HL-60 (cell line): ENCODE measurements at regions not wholly inside any gene's neighbourhood (a gene's known extent, or its start where the extent isn't known, plus 50 kb on each side); places are given as distances from the start of the nearest gene placed in this dataset.
A peak's percentile ranks its signal among the peaks of the same experiment; 100 is the strongest.

Experiments
- DNase-seq, 2 experiments: peaks; one replicate each; pipeline ENCODE4 v3.0.0-alpha.2; 2010 to 2020; ENCODE audit warnings: low read depth in 1 of 2, low spot score in 1 of 2
- H3K27ac ChIP-seq: fragments of 250-450 bp; sonication (Bioruptor Pico); replicated peaks from 2 replicates; pipeline ENCODE4 v1.5.1; 2020; ENCODE audit warnings: mild to moderate bottlenecking, moderate library complexity
- H3K27me3 ChIP-seq: fragments of 250-450 bp; sonication (Bioruptor Pico); 2 replicates; pipeline ENCODE4 v1.5.1; 2021; ENCODE audit warnings: mild to moderate bottlenecking, moderate library complexity; ENCODE audit not compliant: insufficient read depth, poor library complexity, severe bottlenecking
- H3K4me3 ChIP-seq: replicated peaks from 2 replicates; pipeline ENCODE4 v1.5.1; 2011; ENCODE audit warnings: mild to moderate bottlenecking, control low read depth, low read length; ENCODE audit not compliant: insufficient read depth
- CTCF ChIP-seq: IDR thresholded peaks from one replicate; pipeline ENCODE4 v1.5.1; 2011; ENCODE audit warnings: low read length, control low read depth, inconsistent platforms; ENCODE audit not compliant: insufficient read depth
- GABPA ChIP-seq: IDR thresholded peaks from 2 replicates; pipeline ENCODE4 v1.6.1; 2012; ENCODE audit warnings: low read depth
- POLR2AphosphoS5 ChIP-seq: IDR thresholded peaks from 2 replicates; pipeline ENCODE4 v1.6.1; 2012; ENCODE audit warnings: low read depth
- REST ChIP-seq: IDR thresholded peaks from 2 replicates; pipeline ENCODE4 v1.6.1; 2012; ENCODE audit warnings: low read depth; ENCODE audit not compliant: insufficient replicate concordance
- SPI1 ChIP-seq: IDR thresholded peaks from 2 replicates; pipeline ENCODE4 v1.6.1; 2012; ENCODE audit warnings: low read depth, mild to moderate bottlenecking, borderline replicate concordance

- Histone ChIP-seq H3K27ac (no peak overlapping the region), H3K4me3 (no peak overlapping the region), H3K27me3 (no peaks in the 10 kb centered on the region)
- no peak for DNase-seq
- TF ChIP-seq REST: no peak
- no peak for TF ChIP-seq GABPA
- no peak for TF ChIP-seq CTCF
- TF ChIP-seq SPI1: no peak
- TF ChIP-seq POLR2AphosphoS5: no peak
Measured at GRCh38 chr4:140809676-140810075, 53.5 kb upstream of the TBC1D9 start.

GRCh38 chr4:140808256-140808655 lies 52.1 kb upstream of the TBC1D9 start:
- Histone ChIP-seq H3K4me3 (no peak overlapping the region), H3K27ac (no peak overlapping the region), H3K27me3 (no peaks in the 10 kb centered on the region)
- TF ChIP-seq POLR2AphosphoS5: no peak
- no peak for TF ChIP-seq GABPA
- no peak for TF ChIP-seq SPI1
- no peak for TF ChIP-seq CTCF
- no peak for TF ChIP-seq REST
- no peak for DNase-seq

GRCh38 chr4:140807491-140808252 lies 51.5 kb upstream of the TBC1D9 start:
- no peak overlapping the region for H3K27ac ChIP-seq
- TF ChIP-seq POLR2AphosphoS5 (no peak), SPI1 (no peak), REST (no peak), GABPA (no peak), CTCF (no peak)
- H3K27me3 ChIP-seq: no peaks in the 10 kb centered on the region
- peak in 1 of 2 experiments; percentile 75 for DNase-seq
- no peak overlapping the region for H3K4me3 ChIP-seq
